ENCODE measurements at regions not wholly inside any gene's neighbourhood (a gene's known extent, or its start where the extent isn't known, plus 50 kb on each side); places are given as distances from the start of the nearest gene placed in this dataset.

DNA sequence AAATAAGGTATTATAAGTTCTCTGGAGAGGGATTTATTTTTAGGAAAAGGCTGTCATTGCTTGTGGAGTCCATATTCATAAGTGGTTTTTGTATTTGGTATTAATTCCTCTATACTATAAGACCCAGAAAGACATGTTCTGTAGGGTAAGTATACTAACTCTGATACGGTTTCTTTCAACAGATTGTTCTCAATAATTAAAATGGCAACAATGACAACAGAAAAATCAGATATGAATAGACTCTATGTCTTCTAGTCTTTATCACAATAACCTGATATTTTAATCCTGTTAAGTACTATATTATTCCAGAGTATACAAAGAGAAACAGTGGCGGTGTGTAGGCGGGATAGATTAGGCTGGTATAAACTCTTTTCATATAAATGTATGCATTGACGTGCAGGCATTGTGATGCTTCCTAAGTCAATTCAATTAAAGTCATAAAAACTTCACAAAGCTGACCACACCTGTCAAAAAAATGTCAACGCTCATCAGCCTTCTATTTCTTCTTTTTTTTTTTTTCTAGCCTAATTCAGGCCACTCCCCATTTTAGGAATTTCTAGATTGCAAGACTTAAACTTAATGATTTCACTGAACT lies 150.4 kb downstream of the TRIML1 start:
- TF ChIP-seq, protein P1, sequence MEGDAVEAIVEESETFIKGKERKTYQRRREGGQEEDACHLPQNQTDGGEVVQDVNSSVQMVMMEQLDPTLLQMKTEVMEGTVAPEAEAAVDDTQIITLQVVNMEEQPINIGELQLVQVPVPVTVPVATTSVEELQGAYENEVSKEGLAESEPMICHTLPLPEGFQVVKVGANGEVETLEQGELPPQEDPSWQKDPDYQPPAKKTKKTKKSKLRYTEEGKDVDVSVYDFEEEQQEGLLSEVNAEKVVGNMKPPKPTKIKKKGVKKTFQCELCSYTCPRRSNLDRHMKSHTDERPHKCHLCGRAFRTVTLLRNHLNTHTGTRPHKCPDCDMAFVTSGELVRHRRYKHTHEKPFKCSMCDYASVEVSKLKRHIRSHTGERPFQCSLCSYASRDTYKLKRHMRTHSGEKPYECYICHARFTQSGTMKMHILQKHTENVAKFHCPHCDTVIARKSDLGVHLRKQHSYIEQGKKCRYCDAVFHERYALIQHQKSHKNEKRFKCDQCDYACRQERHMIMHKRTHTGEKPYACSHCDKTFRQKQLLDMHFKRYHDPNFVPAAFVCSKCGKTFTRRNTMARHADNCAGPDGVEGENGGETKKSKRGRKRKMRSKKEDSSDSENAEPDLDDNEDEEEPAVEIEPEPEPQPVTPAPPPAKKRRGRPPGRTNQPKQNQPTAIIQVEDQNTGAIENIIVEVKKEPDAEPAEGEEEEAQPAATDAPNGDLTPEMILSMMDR (IDR thresholded peaks at IDR 0.05) = no peak
- TF ChIP-seq EP300 (IDR thresholded peaks at IDR 0.05) = no peak
